HG02678 (cell line): ENCODE measurements at regions not wholly inside any gene's neighbourhood (a gene's known extent, or its start where the extent isn't known, plus 50 kb on each side); places are given as distances from the start of the nearest gene placed in this dataset.
"Not testable (repeated sequence)": the region's sequence is repeated elsewhere in the genome, so short reads cannot be mapped to it uniquely, and the experiment has no call there.

Source experiments
- ATAC-seq: cut with Tn5 transposase; IDR thresholded peaks from one replicate; pipeline ENCODE4 v1.9.1; 2021; ENCODE audit warnings: mild to moderate bottlenecking, moderate library complexity; ENCODE audit not compliant: unreplicated experiment

- ATAC-seq, result no peak
Observed at GRCh38 chrX:51148848-51149247, 183.8 kb upstream of the NUDT10 start.

GRCh38 chrX:51151734-51152133, 180.9 kb upstream of the NUDT10 start:
- no peak for ATAC-seq

DNA sequence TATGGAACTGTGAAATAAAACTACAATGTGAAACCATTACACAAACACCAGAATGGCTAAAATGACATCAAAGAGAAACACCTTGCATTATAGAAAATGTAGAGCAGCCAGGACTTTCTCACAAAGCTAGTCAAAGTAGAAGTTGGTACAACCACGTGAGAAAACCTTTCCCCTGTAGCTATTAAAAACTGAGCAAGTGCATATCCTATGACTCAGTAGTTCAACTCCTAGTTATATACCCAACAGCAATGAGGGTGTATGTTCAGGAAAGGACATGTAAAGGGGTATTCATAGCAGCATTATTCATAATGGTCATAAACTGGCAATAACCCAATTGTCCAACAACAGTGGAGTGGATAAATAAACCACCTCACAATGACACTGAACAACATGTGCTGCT, 177.5 kb upstream of the NUDT10 start:
- no peak for ATAC-seq

DNA sequence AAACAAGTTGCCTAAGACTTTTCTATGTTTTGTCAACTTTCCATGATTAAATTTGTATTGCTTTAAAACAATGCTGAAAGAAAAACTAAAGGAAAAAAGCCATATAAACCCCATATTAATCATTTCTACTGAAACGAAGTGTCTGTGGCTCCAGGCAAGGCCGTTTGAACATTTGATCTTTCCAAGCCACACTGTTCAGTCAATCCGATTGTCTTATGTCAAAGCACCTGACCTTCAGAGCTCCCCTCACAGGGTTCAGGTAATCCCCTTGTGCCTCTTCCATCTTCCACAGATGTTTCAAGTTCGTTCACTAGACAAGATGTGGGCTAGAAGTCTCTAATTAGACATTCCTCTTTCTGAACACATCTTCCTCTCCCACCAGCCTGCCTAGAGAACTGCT, 177.1 kb upstream of the NUDT10 start:
- ATAC-seq, result no peak

DNA sequence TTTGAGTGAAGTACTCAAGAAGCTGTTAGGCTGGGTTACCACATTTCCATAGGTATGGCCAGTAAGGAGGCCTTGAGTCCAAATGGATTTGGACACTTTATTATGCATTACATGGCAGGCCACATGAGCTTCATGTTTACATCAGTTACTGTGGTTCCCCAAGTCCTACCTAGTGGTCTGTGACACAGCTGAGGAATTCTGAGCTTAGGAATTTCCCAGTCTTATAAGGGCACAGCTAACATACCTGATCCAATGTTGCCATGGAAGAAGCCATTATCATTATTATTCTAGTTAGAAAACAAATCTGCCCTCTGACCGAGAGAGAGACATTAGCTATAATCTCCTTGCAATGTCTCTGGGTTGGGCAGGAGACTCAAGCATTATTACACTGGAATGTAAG, 174.4 kb upstream of the NUDT10 start:
- no peak for ATAC-seq

DNA sequence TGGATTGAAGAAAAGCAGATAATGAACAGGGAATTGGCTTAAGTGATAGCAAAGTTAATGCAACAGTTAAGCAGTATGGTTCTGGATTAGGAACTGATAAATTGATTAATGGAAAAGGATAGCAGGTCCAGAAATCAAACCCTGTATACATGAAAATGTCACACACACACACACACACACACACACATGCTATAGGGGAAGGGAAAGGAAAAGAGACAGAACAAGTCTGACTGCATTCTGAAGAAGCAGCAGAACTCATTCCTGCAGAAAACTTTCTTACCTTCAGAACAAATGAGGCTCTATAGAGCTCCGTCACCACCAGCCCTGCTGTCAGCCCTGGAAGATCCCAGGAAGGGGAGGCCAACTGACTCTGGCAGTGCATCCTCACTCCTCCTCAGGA, 173.2 kb upstream of the NUDT10 start:
- ATAC-seq, result not testable (repeated sequence)

DNA sequence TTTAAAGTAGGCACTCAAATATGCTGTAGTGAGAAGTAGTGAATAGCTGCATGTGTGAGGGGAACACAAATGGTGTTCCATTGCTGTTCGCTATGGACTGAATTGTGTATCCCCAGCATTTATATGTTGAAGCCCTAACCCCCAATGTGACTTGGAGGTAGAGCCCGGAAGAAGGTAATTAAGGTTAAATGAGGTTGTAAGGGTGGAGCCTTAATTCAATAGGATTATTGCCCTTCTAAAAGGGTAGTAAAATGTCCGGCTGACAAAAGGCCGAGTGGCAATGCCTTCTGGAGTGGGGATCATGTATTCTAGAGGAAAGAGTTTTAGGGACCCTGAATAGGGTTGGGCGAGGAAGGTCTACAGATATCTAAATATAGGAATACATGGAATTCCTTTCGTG, 168.9 kb upstream of the NUDT10 start:
- no peak for ATAC-seq

DNA sequence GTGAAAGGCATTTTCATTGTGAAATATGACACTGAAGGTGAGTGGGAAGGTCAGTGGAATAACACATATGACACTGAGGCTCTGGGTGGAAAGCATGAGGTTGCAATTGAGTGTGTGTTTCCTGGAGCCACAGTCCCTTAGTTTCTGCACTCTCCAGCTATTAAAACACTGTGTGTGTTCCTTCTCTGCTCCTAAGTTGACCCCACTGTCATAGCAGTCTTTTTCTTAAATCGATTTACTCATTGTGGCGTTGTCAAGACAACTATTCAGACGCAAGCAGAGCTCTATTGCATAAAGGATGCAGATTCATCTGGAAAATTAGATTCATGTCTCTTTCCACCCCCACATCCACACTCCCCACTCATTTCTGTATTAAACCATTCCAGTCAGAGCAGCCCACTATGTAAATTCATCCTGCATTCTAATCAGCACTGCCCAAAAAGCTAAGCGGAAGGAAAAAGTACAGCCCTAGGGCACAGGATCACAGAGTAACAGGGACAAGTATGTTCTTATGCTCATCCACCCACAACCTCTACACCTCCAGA, 154.2 kb upstream of the NUDT10 start:
- not testable (repeated sequence) for ATAC-seq

DNA sequence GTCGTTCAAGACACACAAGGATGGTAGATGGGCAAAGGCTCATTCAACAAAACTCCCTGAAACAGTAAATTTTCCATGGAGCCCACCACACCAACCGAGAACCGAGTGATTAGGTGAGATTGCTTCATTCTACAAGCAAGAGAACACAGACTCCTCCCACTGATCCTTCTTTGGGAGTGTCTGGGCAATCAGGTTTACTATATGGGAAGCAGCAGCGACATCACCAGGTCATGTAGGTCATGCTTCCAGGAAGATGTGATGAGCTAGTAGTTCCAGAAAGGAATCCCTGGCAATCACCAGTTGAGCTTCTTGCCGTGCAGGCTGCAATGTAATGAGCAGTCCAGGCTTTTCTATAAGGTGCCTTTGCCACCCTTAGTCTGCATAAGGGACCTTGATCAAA, 152.8 kb upstream of the NUDT10 start:
- not testable (repeated sequence) for ATAC-seq

GRCh38 chrX:51182545-51182944, 150.1 kb upstream of the NUDT10 start:
- ATAC-seq, result no peak

GRCh38 chrX:51192104-51192503, 140.5 kb upstream of the NUDT10 start:
- no peak for ATAC-seq

DNA sequence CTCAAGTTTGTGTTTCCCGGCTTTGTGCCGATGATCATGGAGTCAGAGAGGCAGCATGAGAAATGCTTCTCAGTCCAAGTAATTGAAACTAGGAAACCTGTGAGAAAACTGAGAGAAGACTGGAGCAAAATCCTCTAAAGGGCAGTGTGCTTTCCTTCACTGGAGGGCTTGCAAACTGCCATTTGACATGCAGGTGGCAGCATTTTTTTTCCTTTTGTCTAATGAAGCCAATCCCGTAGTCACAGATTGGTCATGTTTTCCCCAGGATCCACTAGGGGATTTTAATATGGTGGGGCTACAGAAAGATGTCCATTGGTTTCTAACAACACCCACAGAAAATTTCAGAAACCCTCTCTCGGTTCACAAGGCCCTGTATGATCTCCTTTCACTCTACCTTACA, 117.4 kb upstream of the NUDT10 start:
- ATAC-seq, result no peak

DNA sequence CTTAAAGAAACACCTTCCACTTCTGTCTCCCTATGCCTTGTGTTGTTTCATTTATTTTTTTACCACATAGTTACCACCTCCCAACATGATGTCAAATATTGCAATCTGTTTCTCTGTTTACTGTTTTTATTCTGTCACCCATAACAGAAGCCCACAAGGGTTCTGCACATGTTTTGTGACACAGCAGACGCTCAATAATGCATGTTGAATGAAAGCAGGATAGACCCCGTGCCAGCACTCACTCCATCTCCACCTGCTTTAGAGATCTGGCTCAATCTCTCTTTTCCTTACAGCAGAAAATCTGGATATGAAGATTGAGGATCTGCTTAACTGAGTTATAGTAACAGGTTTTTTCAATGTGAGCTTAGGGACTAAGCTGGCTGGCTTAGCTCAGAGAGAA, 116.8 kb upstream of the NUDT10 start:
- no peak for ATAC-seq

DNA sequence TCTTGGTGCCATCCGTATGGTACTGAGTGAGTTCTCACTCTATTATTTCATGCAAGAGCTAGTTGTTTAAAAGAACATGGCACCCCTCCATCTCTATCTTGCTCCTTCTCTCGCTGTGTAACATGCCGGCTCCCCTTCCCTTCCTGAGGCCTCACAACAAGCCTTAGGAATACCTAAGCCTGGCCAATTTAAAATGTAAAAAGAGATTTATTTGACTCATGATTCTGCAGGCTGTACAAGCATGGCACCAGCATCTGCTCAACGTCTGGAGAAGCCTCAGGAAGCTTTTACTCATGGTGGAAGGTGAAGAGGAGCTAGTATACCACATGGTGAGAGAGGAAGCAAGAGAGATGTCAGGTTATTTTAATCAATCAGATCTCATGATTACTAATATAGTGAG, 90.4 kb upstream of the NUDT10 start:
- ATAC-seq, result no peak

GRCh38 chrX:51257490-51257889, 75.1 kb upstream of the NUDT10 start:
- no peak for ATAC-seq

- ATAC-seq, result not testable (repeated sequence)
Observed at GRCh38 chrX:51262271-51262670, 70.4 kb upstream of the NUDT10 start.

DNA sequence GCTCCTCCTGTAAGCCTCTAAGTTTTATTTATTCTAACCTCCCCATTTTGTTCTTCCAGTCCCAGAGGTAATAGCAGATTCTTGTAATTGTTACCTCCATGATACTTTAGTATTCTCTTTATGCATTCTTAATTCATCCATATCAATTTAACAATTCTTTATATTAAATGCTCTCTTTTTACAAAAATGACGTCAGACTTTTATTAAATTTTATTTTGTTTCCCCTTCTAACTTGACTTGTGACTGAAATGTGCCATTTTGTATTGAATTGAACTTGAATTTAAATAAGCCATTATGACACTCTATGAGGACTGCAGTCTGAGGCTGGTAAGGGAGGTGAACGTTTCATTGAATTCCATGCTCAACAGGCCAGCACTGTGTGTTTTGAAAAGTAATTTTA, 60.0 kb upstream of the NUDT10 start:
- ATAC-seq, result no peak

DNA sequence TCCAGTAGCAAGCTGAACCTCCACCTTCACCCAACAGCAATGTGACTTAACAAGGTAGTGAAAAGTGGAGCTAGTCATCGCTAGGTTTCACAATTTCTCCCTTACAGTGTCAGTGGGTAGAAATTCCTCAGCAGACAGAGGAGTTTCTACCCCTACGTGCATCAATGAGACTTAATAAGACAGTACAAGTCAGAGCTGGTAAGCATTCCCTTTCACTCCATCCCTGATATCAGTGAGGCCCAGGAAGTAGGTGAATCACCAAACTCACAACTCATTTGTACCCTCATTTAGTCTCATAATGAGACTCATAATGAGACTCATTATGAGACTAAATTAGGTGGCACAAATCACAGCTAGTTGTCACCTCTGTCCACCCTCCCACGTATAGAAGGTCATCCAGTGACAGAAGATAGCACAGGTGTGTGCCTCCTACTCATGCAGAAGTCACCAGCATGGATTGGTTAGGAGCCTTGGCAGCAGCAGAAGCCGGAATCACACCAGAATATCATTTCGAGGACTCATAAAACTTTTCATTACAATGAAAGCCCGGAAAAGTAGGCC, 50.8 kb upstream of the NUDT10 start:
- no peak for ATAC-seq
